Caco-2 (cell line): ENCODE measurements at regions not wholly inside any gene's neighbourhood (a gene's known extent, or its start where the extent isn't known, plus 50 kb on each side); places are given as distances from the start of the nearest gene placed in this dataset.
"Not testable (repeated sequence)": the region's sequence is repeated elsewhere in the genome, so short reads cannot be mapped to it uniquely, and the experiment has no call there.

Experiments used
- BruUV-seq: library from RNA; stranded (reverse); fragments of 400-500 nt; replicated peaks from 2 replicates; lab custom pipeline; 2021; lab: Mats Ljungman, UMichigan
- CTCF ChIA-PET: fragments of 300-600 bp; sonication (Branson Sonifier 250); formaldehyde crosslinking; loops from one replicate; lab custom pipeline; 2022; ENCODE audit warnings: antibody characterized with exemption; lab: Charles Lee
- POLR2A ChIA-PET: fragments of 300-600 bp; sonication (Branson Sonifier 250); formaldehyde crosslinking; loops from one replicate; lab custom pipeline; 2022; ENCODE audit warnings: antibody characterized with exemption; lab: Charles Lee
- DNase-seq, 2 experiments: peaks; one replicate each; pipeline versions ENCODE4 v3.0.0 to v3.0.0-alpha.2; 2020 to 2022
- H3K27me3 ChIP-seq: replicated peaks from 2 replicates; pipeline ENCODE4 v1.6.0; 2011; ENCODE audit warnings: low read length; ENCODE audit not compliant: control insufficient read depth, insufficient read depth
- H3K36me3 ChIP-seq: 2 replicates; pipeline ENCODE4 v1.5.1; 2011; ENCODE audit warnings: low read length; ENCODE audit not compliant: control insufficient read depth, insufficient read depth
- H3K4me1 ChIP-seq: fragments of 250-450 bp; sonication (Bioruptor Pico); 2 replicates; pipeline ENCODE4 v1.5.1; 2020; ENCODE audit warnings: mild to moderate bottlenecking
- H3K4me3 ChIP-seq: 2 replicates; pipeline ENCODE4 v1.5.1; 2011; ENCODE audit warnings: low read depth, mild to moderate bottlenecking, control low read depth, low read length
- H3K9me3 ChIP-seq: fragments of 250-450 bp; sonication (Bioruptor Pico); 2 replicates; pipeline ENCODE4 v1.5.1; 2020; ENCODE audit warnings: mild to moderate bottlenecking, moderate library complexity
- H3K27ac Mint-ChIP-seq: one replicate; pipeline ENCODE4 v1.8.0; 2022; ENCODE audit warnings: mixed read lengths; ENCODE audit not compliant: unreplicated experiment
- H3K27me3 Mint-ChIP-seq: one replicate; pipeline ENCODE4 v1.8.0; 2022; ENCODE audit warnings: mixed read lengths; ENCODE audit not compliant: insufficient read depth, unreplicated experiment
- H3K36me3 Mint-ChIP-seq: one replicate; pipeline ENCODE4 v1.8.0; 2022; ENCODE audit warnings: mild to moderate bottlenecking, mixed read lengths; ENCODE audit not compliant: insufficient read depth, unreplicated experiment
- H3K4me1 Mint-ChIP-seq: one replicate; pipeline ENCODE4 v1.8.0; 2022; ENCODE audit warnings: low read depth, mixed read lengths; ENCODE audit not compliant: unreplicated experiment
- H3K4me3 Mint-ChIP-seq: one replicate; pipeline ENCODE4 v1.8.0; 2022; ENCODE audit warnings: mild to moderate bottlenecking, moderate library complexity, mixed read lengths; ENCODE audit not compliant: unreplicated experiment
- H3K9me3 Mint-ChIP-seq: one replicate; pipeline ENCODE4 v1.8.0; 2022; ENCODE audit warnings: mixed read lengths; ENCODE audit not compliant: unreplicated experiment
- CTCF ChIP-seq, 2 experiments: fragments of 200-600 bp in 1 of 2; IDR thresholded peaks; 1 replicate in 1 of 2; 2 replicates in 1 of 2; pipeline versions ENCODE4 v1.5.1 to v1.8.0; 2011 to 2022; ENCODE audit warnings: antibody characterized with exemption in 1 of 2, control low read depth in 1 of 2, inconsistent platforms in 1 of 2, low read depth in 1 of 2, low read length in 1 of 2, mild to moderate bottlenecking in 1 of 2, moderate library complexity in 1 of 2; ENCODE audit not compliant: insufficient read depth in 1 of 2, severe bottlenecking in 1 of 2, unreplicated experiment in 1 of 2
- intact Hi-C: fragments of 100-400 bp; cut with micrococcal nuclease; formaldehyde crosslinking; loops from one replicate; pipeline ENCODE4 v1.10.0; 2022; ENCODE audit not compliant: unreplicated experiment

- H3K4me3 ChIP-seq, result no peak overlapping the region
- peak in 1 of 2 experiments; percentile 33 for DNase-seq
- POLR2A ChIA-PET, result interaction anchor here (1.3 kb wide), 1 partner anchor 13 kb away, joined by 4 read pairs; no protein-coding TSS in a partner anchor
- no peaks in the 10 kb centered on the region for H3K27me3 ChIP-seq
- H3K4me1 Mint-ChIP-seq, result peaks cover 30% of the 10 kb centered on the region
- no peaks in the 10 kb centered on the region for H3K27me3 Mint-ChIP-seq
- TF ChIP-seq CTCF (IDR thresholded peaks at IDR 0.05; ENCODE audit: insufficient read depth in 1 of 2, low read depth in 1 of 2, low read length in 1 of 2, severe bottlenecking in 1 of 2, unreplicated experiment in 1 of 2), result no peak
- BruUV-seq, result no TSS peak
- H3K9me3 ChIP-seq, result no peaks in the 10 kb centered on the region
- intact Hi-C loops, result loop anchor here (1.0 to 2.0 kb wide), 3 partner anchors 14 to 54 kb away; no protein-coding TSS in a partner anchor
- H3K4me3 Mint-ChIP-seq, result peak overlapping the region; percentile 45
- CTCF ChIA-PET, result no interaction called here
- peak overlapping the region; percentile 65 for H3K27ac Mint-ChIP-seq
- H3K4me1 ChIP-seq, result peaks cover 6% of the 10 kb centered on the region
- peaks cover 17% of the 10 kb centered on the region for H3K9me3 Mint-ChIP-seq
- H3K36me3 ChIP-seq, result no peaks in the 10 kb centered on the region
- H3K36me3 Mint-ChIP-seq, result peaks cover 8% of the 10 kb centered on the region
Observed at GRCh38 chr15:94858449-94858848, 627.1 kb downstream of the MCTP2 start.

GRCh38 chr15:94858920-94859319 lies 627.6 kb downstream of the MCTP2 start:
- intact Hi-C loops, result loop anchor here (1.0 to 2.0 kb wide), 3 partner anchors 15 to 54 kb away; no protein-coding TSS in a partner anchor
- H3K4me3 ChIP-seq, result no peak overlapping the region
- Mint-ChIP-seq H3K4me3 (peak overlapping the region; percentile 45), H3K9me3 (peaks cover 22% of the 10 kb centered on the region), H3K36me3 (peaks cover 8% of the 10 kb centered on the region), H3K4me1 (peaks cover 30% of the 10 kb centered on the region), H3K27ac (peak overlapping the region; percentile 65), H3K27me3 (no peaks in the 10 kb centered on the region)
- DNase-seq, result no peak
- POLR2A ChIA-PET, result interaction anchor here (1.3 kb wide), 1 partner anchor 14 kb away, joined by 4 read pairs; no protein-coding TSS in a partner anchor
- H3K4me1 ChIP-seq, result peaks cover 6% of the 10 kb centered on the region
- no peak for TF ChIP-seq CTCF (IDR thresholded peaks at IDR 0.05; ENCODE audit: insufficient read depth in 1 of 2, low read depth in 1 of 2, low read length in 1 of 2, severe bottlenecking in 1 of 2, unreplicated experiment in 1 of 2)
- no peaks in the 10 kb centered on the region for H3K36me3 ChIP-seq
- no peaks in the 10 kb centered on the region for H3K27me3 ChIP-seq
- CTCF ChIA-PET, result no interaction called here
- H3K9me3 ChIP-seq, result no peaks in the 10 kb centered on the region
- TSS peak; percentile 97 for BruUV-seq

- Mint-ChIP-seq H3K9me3 (peaks cover 55% of the 10 kb centered on the region), H3K27me3 (no peaks in the 10 kb centered on the region), H3K27ac (no peak overlapping the region), H3K4me3 (no peak overlapping the region), H3K4me1 (peaks cover 7% of the 10 kb centered on the region), H3K36me3 (no peaks in the 10 kb centered on the region)
- DNase-seq, result no peak
- ChIA-PET POLR2A (no interaction called here), CTCF (no interaction called here)
- Histone ChIP-seq H3K36me3 (no peaks in the 10 kb centered on the region), H3K4me1 (no peaks in the 10 kb centered on the region), H3K27me3 (no peaks in the 10 kb centered on the region), H3K4me3 (no peak overlapping the region), H3K9me3 (no peaks in the 10 kb centered on the region; the same call in 1 of the 2 replicates)
- intact Hi-C loops, result no loop called here
- TF ChIP-seq CTCF (IDR thresholded peaks at IDR 0.05; ENCODE audit: insufficient read depth in 1 of 2, low read depth in 1 of 2, low read length in 1 of 2, severe bottlenecking in 1 of 2, unreplicated experiment in 1 of 2), result no peak
- no TSS peak for BruUV-seq
Observed at GRCh38 chr15:94864600-94864999, 633.2 kb downstream of the MCTP2 start.

- H3K36me3 ChIP-seq, DNase-seq, H3K4me3 ChIP-seq, intact Hi-C loops, H3K27me3 ChIP-seq, POLR2A ChIA-PET, BruUV-seq, H3K4me3 Mint-ChIP-seq, H3K27ac Mint-ChIP-seq, CTCF ChIA-PET, H3K4me1 ChIP-seq, H3K27me3 Mint-ChIP-seq, H3K9me3 ChIP-seq, H3K4me1 Mint-ChIP-seq, H3K36me3 Mint-ChIP-seq: not testable (repeated sequence)
- peaks cover 40% of the 10 kb centered on the region for H3K9me3 Mint-ChIP-seq
Observed at GRCh38 chr15:94868265-94868664, 636.9 kb downstream of the MCTP2 start.
